ENCODE measurements at regions not wholly inside any gene's neighbourhood (a gene's known extent, or its start where the extent isn't known, plus 50 kb on each side); places are given as distances from the start of the nearest gene placed in this dataset.

GRCh38 chr2:185130685-185131084 lies 532.4 kb downstream of the ZNF804A start:
- Histone ChIP-seq H3K36me3 (ENCODE audit: control insufficient read depth in 2 of 2, extremely low read depth in 1 of 2, insufficient read depth in 2 of 2, low read length in 2 of 2) (no peaks in the 10 kb centered on the region), H3K79me2 (ENCODE audit: control insufficient read depth, insufficient read depth, low read length) (no peaks in the 10 kb centered on the region), H4K20me1 (replicated peaks; ENCODE audit: control insufficient read depth, extremely low read depth, insufficient read depth, low read length) (no peaks in the 10 kb centered on the region), H3K4me3 (replicated peaks in 1 of 3; ENCODE audit: insufficient read depth in 1 of 3, low read depth in 1 of 3, low read length in 3 of 3) (no peak overlapping the region), H3K9ac (replicated peaks; ENCODE audit: extremely low read depth, insufficient read depth, low read length) (no peak overlapping the region), H3K4me1 (ENCODE audit: control insufficient read depth, extremely low read depth, insufficient read depth, low read length) (no peaks in the 10 kb centered on the region), H3K9me3 (replicated peaks; ENCODE audit: control insufficient read depth, insufficient read depth, low read length) (no peaks in the 10 kb centered on the region), H3K4me2 (ENCODE audit: insufficient read depth, low read length) (no peak overlapping the region), H3K27ac (ENCODE audit: insufficient read depth, low read depth, low read length) (no peak overlapping the region), H3K9me1 (replicated peaks; ENCODE audit: control insufficient read depth, extremely low read depth, insufficient read depth, low read length) (no peaks in the 10 kb centered on the region), H2AFZ (ENCODE audit: low read depth, low read length) (no peak overlapping the region), H3K27me3 (ENCODE audit: control insufficient read depth in 2 of 2, insufficient read depth in 2 of 2, low read length in 2 of 2) (no peaks in the 10 kb centered on the region)
- CTCF ChIA-PET = interaction anchor here (1.4 kb wide), 1 partner anchor 12 kb away, joined by 3 read pairs; no protein-coding TSS in a partner anchor
- POLR2A ChIA-PET = no interaction called here
- BruUV-seq (replicated peaks) = no TSS peak
- intact Hi-C loops (cut with micrococcal nuclease) (no loop called here), dilution Hi-C loops (cut with MboI; ENCODE audit: extremely low pct_ligation_motif_present, low sequenced_read_pairs) (no loop called here)
- TF ChIP-seq CTCF (IDR thresholded peaks at IDR 0.05; ENCODE audit: extremely low read depth in 1 of 2, insufficient read depth in 1 of 2, low read depth in 1 of 2, low read length in 2 of 2) = no peak
- TF ChIP-seq POLR2AphosphoS5 (IDR thresholded peaks at IDR 0.05; ENCODE audit: insufficient read depth, low read depth, low read length) = no peak
- TF ChIP-seq MYC (IDR thresholded peaks at IDR 0.05; ENCODE audit: low read depth, low read length) = no peak
- TF ChIP-seq POLR2A (IDR thresholded peaks at IDR 0.05; ENCODE audit: low read depth, low read length) = no peak
- no peak for TF ChIP-seq EZH2 (IDR thresholded peaks at IDR 0.05; ENCODE audit: borderline replicate concordance, low read depth, low read length, severe bottlenecking)
- TF ChIP-seq GATA2 (IDR thresholded peaks at IDR 0.05; ENCODE audit: insufficient read depth, insufficient read length, low read depth, low read length) = no peak
- TF ChIP-seq JUN (IDR thresholded peaks at IDR 0.05; ENCODE audit: borderline replicate concordance, insufficient read depth, insufficient read length, low read depth) = no peak
- TF ChIP-seq MAX (IDR thresholded peaks at IDR 0.05; ENCODE audit: insufficient read depth, insufficient read length) = no peak
- no peak for TF ChIP-seq FOS (IDR thresholded peaks at IDR 0.05; ENCODE audit: borderline replicate concordance, insufficient read depth, low read length)
- FAIRE-seq = no peak
- DNase-seq (ENCODE audit: low read depth, low spot score) = no peak

All from endothelial cell of umbilical vein (primary cell).